Testis (tissue), 2 donors: ENCODE measurements at regions not wholly inside any gene's neighbourhood (a gene's known extent, or its start where the extent isn't known, plus 50 kb on each side); places are given as distances from the start of the nearest gene placed in this dataset.

Experiments used
- DNase-seq: peaks from one replicate; pipeline ENCODE4 v3.0.0-alpha.2; 2019
- H3K27ac ChIP-seq, 2 donors: fragments of 200-600 bp; sonication (generic); one replicate each; pipeline ENCODE4 v1.5.1; 2019
- H3K27me3 ChIP-seq: fragments of 200-600 bp; sonication (generic); one replicate; pipeline ENCODE4 v1.5.1; 2019
- H3K36me3 ChIP-seq: fragments of 200-600 bp; sonication (generic); one replicate; pipeline ENCODE4 v1.5.1; 2017; ENCODE audit warnings: low read depth; ENCODE audit errors: missing control alignments
- H3K4me1 ChIP-seq: fragments of 200-600 bp; sonication (generic); one replicate; pipeline ENCODE4 v1.5.1; 2019
- H3K4me3 ChIP-seq, 2 donors: fragments of 200-600 bp; sonication (generic); one replicate each; pipeline ENCODE4 v1.5.1; 2017 to 2019
- H3K9me3 ChIP-seq: fragments of 200-600 bp; sonication (generic); one replicate; pipeline ENCODE4 v1.5.1; 2017
- CTCF ChIP-seq, 3 experiments: fragments of 450-650 bp in 2 of 3; fragments of 200-600 bp in 1 of 3; sonication (generic) in 1 of 3; IDR thresholded peaks; one replicate each; pipeline ENCODE4 v1.5.1; 2016 to 2019; ENCODE audit warnings: antibody characterized with exemption in 3 of 3, mild to moderate bottlenecking in 2 of 3, moderate library complexity in 1 of 3
- POLR2A ChIP-seq: fragments of 450-650 bp; IDR thresholded peaks from one replicate; pipeline ENCODE4 v1.6.1; 2017; ENCODE audit warnings: antibody characterized with exemption, mild to moderate bottlenecking, moderate library complexity
- WGBS, 2 donors: methylation state at CpG; one replicate each; pipeline ENCODE4 v1.1.5; 2018; 5-methylcytosine and 5-hydroxymethylcytosine counted together
- intact Hi-C: fragments of 100-400 bp; cut with DNase I; formaldehyde crosslinking; loops from one replicate; pipeline ENCODE4 v1.15.1; 2023; ENCODE audit warnings: low total_unique reads

GRCh38 chr7:115868369-115868768 is 162.2 kb downstream of the TFEC start:
- TF ChIP-seq CTCF (IDR thresholded peaks at IDR 0.05): no peak
- TF ChIP-seq POLR2A: no peak
- DNase-seq: no peak
- Histone ChIP-seq H3K36me3 (no peaks in the 10 kb centered on the region), H3K27me3 (no peaks in the 10 kb centered on the region), H3K4me3 (no peak overlapping the region), H3K4me1 (no peaks in the 10 kb centered on the region), H3K27ac (no peak overlapping the region), H3K9me3 (no peaks in the 10 kb centered on the region)
- intact Hi-C loops: no loop called here
- 87 to 91% methylated on average over 4 of the region's 4 CpGs for WGBS, 2 donors

DNA sequence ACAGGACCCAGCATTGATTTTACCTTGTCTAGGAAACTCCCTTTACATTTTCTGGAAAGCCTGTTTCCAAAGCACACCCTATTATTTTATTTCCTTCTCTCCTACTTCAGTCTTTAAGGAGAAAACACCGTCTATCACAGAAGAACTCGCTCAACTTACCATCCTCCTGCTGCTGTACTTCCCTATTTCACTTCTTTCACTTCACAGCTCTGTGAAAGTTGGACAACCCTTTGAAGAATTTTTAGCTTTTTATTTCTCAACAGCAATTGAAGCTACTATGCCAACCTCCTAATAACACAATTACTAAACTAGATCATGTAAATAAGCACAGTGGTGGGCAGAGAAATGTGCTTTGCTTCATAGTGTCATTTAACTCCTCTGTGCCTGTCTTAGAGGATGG is 166.5 kb downstream of the TFEC start:
- Histone ChIP-seq H3K27me3 (no peaks in the 10 kb centered on the region), H3K4me1 (no peaks in the 10 kb centered on the region), H3K27ac (no peak overlapping the region), H3K36me3 (no peaks in the 10 kb centered on the region), H3K9me3 (no peaks in the 10 kb centered on the region), H3K4me3 (no peak overlapping the region)
- intact Hi-C loops: no loop called here
- no peak for DNase-seq
- 86 to 95% methylated on average over 2 of the region's 2 CpGs for WGBS, 2 donors
- no peak for TF ChIP-seq CTCF (IDR thresholded peaks at IDR 0.05)
- no peak for TF ChIP-seq POLR2A

DNA sequence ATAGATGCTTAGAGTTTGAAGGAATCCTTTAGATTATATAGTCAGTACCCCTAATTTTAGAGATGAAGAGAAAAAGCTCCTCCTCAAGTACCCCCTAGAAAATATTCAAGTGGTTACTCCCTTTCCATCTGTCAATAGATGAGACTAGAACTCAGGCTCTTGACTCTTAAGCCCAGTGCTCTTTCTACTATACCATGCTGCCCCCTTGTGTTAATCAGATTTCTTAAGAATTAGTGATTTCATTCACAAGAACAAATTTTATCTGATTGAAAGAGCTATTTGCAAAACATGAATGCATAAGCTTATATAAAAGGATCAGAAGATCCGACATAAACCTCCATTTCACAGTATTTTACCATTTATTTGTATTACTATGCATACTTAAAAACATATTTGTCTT is 179.3 kb downstream of the TFEC start:
- intact Hi-C loops: no loop called here
- WGBS, 2 donors: 79 to 96% methylated on average over 1 of the region's 1 CpG
- no peak for DNase-seq

DNA sequence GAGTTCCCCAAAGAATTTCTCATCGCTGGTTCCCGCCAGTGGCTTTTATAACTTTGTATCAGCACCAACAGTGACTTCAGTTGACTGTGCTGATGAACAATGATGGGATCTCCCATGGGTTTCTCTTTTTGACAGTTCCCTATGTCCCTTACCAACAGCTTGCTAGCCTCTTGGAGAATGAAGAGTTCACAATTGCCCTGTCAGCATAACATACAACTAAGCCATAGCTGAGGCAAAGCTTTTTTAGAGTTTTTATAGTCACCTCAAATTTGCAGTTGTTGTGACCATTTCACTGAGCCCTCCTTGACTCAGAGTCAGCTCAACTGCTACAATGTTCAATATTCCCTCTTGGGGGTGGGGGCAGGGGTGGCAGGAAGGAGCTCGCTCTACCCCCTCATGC is 179.8 kb downstream of the TFEC start:
- TF ChIP-seq POLR2A (no peak), CTCF (IDR thresholded peaks at IDR 0.05) (no peak)
- Histone ChIP-seq H3K27me3 (no peaks in the 10 kb centered on the region), H3K4me1 (no peaks in the 10 kb centered on the region), H3K27ac (no peak overlapping the region), H3K4me3 (no peak overlapping the region), H3K36me3 (no peaks in the 10 kb centered on the region), H3K9me3 (no peaks in the 10 kb centered on the region)
- 72 to 84% methylated on average over 3 of the region's 3 CpGs for WGBS, 2 donors
- intact Hi-C loops: no loop called here
- DNase-seq: no peak

More for the DNA sequence above, 179.3 kb downstream of the TFEC start:
- Histone ChIP-seq H3K36me3 (no peaks in the 10 kb centered on the region), H3K27ac (no peak overlapping the region), H3K9me3 (no peaks in the 10 kb centered on the region), H3K4me3 (no peak overlapping the region), H3K27me3 (no peaks in the 10 kb centered on the region), H3K4me1 (no peaks in the 10 kb centered on the region)
- TF ChIP-seq POLR2A (no peak), CTCF (IDR thresholded peaks at IDR 0.05) (no peak)

DNA sequence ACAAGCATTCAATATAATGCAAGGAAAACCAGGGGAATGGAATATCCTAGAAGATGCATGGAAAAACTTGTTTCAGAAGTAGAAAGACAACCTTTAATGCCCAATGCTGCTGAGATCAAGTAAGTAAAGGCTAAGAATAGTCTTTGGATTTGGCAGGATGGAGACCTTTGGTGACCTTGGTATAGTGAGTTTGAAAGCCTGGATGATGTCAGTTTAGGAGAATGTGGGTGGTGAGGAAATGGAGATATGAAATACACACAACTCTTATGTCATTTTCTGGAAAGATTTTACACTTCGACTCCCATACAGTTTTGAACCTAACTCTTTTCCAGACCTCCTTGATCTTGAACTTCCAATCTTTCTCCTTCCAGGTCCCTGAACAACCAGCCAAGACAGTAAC is 185.7 kb downstream of the TFEC start:
- Histone ChIP-seq H3K27ac (no peak overlapping the region), H3K27me3 (no peaks in the 10 kb centered on the region), H3K36me3 (no peaks in the 10 kb centered on the region), H3K9me3 (no peaks in the 10 kb centered on the region), H3K4me3 (no peak overlapping the region), H3K4me1 (no peaks in the 10 kb centered on the region)
- 58 to 79% methylated on average over 1 of the region's 1 CpG for WGBS, 2 donors
- no peak for DNase-seq
- no peak for TF ChIP-seq POLR2A
- no peak for TF ChIP-seq CTCF (IDR thresholded peaks at IDR 0.05)
- intact Hi-C loops: no loop called here
